ENCODE measurements at regions not wholly inside any gene's neighbourhood (a gene's known extent, or its start where the extent isn't known, plus 50 kb on each side); places are given as distances from the start of the nearest gene placed in this dataset.

DNA sequence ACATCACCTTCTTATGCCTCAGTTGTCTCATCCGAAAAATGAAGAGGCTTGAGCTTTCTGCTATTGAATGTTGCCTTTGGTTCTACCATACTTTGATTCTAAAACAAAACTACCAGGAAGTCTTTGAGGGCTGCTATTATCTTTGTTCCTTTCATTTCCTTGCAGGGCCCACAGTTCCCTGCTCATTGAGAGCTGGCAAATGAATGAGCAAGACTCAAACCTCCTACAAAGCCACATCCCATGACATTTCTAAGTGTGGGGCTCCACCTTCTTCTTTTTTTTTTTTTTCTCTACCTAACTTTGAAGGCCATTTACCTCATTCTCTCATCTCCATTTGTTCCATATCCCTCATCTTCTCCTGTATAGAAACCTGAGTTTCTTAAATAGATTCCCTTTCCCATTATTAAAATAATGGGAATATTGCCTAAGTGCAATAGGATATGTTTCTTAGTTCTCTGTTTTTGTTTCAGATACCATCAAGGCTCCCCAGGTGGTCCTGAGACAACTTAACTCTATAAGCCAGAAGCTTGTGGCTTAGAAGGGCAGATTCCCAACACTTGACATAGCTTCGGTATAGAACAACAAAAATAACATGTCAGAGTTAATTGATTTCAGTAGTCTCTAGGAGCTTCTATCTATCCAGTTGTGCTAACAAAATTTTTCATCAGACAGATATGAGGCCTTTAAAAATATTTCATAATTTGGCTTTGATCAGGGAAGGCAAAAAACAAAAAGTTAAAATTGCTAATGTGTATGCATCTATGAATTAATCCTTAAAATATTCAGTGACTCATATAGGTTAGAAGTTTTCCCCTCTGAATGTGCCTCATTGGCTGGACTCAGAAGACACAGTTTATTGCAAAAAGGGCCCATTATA lies 951.6 kb downstream of the TUSC7 start:
- Histone ChIP-seq H2AFZ (ENCODE audit: low read length) (no peak overlapping the region), H3K4me1 (ENCODE audit: low read length) (no peaks in the 10 kb centered on the region), H3K4me2 (ENCODE audit: low read depth, low read length) (no peak overlapping the region), H4K20me1 (ENCODE audit: insufficient read depth, low read length) (no peaks in the 10 kb centered on the region), H3K9me2 (replicated peaks; ENCODE audit: insufficient read depth, low read length) (no peaks in the 10 kb centered on the region), H3K27ac (ENCODE audit: low read length) (no peak overlapping the region), H3K79me2 (ENCODE audit: low read length) (no peaks in the 10 kb centered on the region), H3K36me3 (replicated peaks; ENCODE audit: insufficient read depth, low read length) (no peaks in the 10 kb centered on the region), H3F3A (ENCODE audit: insufficient read depth, low read length) (no peaks in the 10 kb centered on the region), H3K27me3 (replicated peaks; ENCODE audit: insufficient read depth, low read length) (no peaks in the 10 kb centered on the region), H3K9me3 (replicated peaks; ENCODE audit: insufficient read depth, low read length) (no peaks in the 10 kb centered on the region), H3K9ac (ENCODE audit: low read length) (no peak overlapping the region), H3K4me3 (ENCODE audit: low read length) (no peak overlapping the region)
- no peak for TF ChIP-seq EZH2 (optimal IDR thresholded peaks at IDR 0.05; ENCODE audit: low read depth, low read length)
- no peak for DNase-seq

DNA sequence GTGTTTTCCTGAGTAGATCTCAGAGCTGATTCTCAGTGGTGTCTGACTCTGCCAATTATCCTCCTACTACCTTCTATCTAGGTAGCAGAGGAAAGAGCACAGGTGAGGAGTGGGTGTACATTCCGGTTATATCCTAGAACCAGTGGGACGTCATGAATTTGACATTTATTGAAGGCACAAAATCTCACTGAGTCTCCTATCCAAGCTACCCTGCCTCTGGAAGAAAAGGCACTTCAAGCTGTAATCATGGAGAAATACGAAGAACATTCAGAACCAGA lies 952.2 kb downstream of the TUSC7 start:
- H3F3A ChIP-seq (ENCODE audit: insufficient read depth, low read length): no peaks in the 10 kb centered on the region
- H3K4me2 ChIP-seq (ENCODE audit: low read depth, low read length): no peak overlapping the region
- no peaks in the 10 kb centered on the region for H3K79me2 ChIP-seq (ENCODE audit: low read length)
- no peaks in the 10 kb centered on the region for H3K9me2 ChIP-seq (replicated peaks; ENCODE audit: insufficient read depth, low read length)
- no peaks in the 10 kb centered on the region for H3K36me3 ChIP-seq (replicated peaks; ENCODE audit: insufficient read depth, low read length)
- H3K27ac ChIP-seq (ENCODE audit: low read length): no peak overlapping the region
- no peak for DNase-seq
- TF ChIP-seq EZH2 (optimal IDR thresholded peaks at IDR 0.05; ENCODE audit: low read depth, low read length): no peak
- no peak for TF ChIP-seq EZH2phosphoT487 (IDR thresholded peaks at IDR 0.05; ENCODE audit: low read length)
- no peak for TF ChIP-seq CTCF (IDR thresholded peaks at IDR 0.05; ENCODE audit: low read length)
- H4K20me1 ChIP-seq (ENCODE audit: insufficient read depth, low read length): no peaks in the 10 kb centered on the region
- no peaks in the 10 kb centered on the region for H3K4me1 ChIP-seq (ENCODE audit: low read length)
- no peak overlapping the region for H3K9ac ChIP-seq (ENCODE audit: low read length)
- no peak overlapping the region for H2AFZ ChIP-seq (ENCODE audit: low read length)
- H3K9me3 ChIP-seq (replicated peaks; ENCODE audit: insufficient read depth, low read length): no peaks in the 10 kb centered on the region
- H3K27me3 ChIP-seq (replicated peaks; ENCODE audit: insufficient read depth, low read length): no peaks in the 10 kb centered on the region
- no peak overlapping the region for H3K4me3 ChIP-seq (ENCODE audit: low read length)

DNA sequence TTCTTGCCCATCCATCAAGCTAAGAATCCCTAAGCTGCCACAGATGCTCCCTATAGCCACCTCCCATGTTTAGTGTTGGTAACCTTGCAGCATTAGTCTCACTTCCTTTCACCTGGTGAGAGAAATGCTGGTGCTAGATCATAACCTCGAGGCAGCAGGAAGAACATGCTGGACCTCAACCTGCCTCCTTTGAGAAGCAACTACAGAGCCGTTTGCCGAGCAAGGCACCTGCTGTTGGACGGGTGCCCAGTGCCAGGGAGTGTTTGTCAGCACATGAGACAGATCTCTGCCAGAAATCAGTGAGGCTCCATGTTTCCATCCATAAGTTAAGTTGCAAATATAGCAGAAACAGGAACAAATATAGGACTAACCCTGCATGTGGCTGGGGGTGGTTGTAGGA lies 955.7 kb downstream of the TUSC7 start:
- Histone ChIP-seq H3K36me3 (replicated peaks; ENCODE audit: insufficient read depth, low read length) (no peaks in the 10 kb centered on the region), H3K27ac (ENCODE audit: low read length) (no peak overlapping the region), H3K9me2 (replicated peaks; ENCODE audit: insufficient read depth, low read length) (no peaks in the 10 kb centered on the region), H3K27me3 (replicated peaks; ENCODE audit: insufficient read depth, low read length) (no peaks in the 10 kb centered on the region), H3K4me2 (ENCODE audit: low read depth, low read length) (no peak overlapping the region), H3K9ac (ENCODE audit: low read length) (no peak overlapping the region), H3K4me1 (ENCODE audit: low read length) (no peaks in the 10 kb centered on the region), H3K4me3 (ENCODE audit: low read length) (no peak overlapping the region), H3K9me3 (replicated peaks; ENCODE audit: insufficient read depth, low read length) (no peaks in the 10 kb centered on the region), H3K79me2 (ENCODE audit: low read length) (no peaks in the 10 kb centered on the region), H4K20me1 (ENCODE audit: insufficient read depth, low read length) (no peaks in the 10 kb centered on the region), H3F3A (ENCODE audit: insufficient read depth, low read length) (no peaks in the 10 kb centered on the region), H2AFZ (ENCODE audit: low read length) (no peak overlapping the region)
- peak; percentile 45 for DNase-seq
- TF ChIP-seq EZH2phosphoT487 (IDR thresholded peaks at IDR 0.05; ENCODE audit: low read length): no peak
- no peak for TF ChIP-seq CTCF (IDR thresholded peaks at IDR 0.05; ENCODE audit: low read length)
- no peak for TF ChIP-seq EZH2 (optimal IDR thresholded peaks at IDR 0.05; ENCODE audit: low read depth, low read length)

DNA sequence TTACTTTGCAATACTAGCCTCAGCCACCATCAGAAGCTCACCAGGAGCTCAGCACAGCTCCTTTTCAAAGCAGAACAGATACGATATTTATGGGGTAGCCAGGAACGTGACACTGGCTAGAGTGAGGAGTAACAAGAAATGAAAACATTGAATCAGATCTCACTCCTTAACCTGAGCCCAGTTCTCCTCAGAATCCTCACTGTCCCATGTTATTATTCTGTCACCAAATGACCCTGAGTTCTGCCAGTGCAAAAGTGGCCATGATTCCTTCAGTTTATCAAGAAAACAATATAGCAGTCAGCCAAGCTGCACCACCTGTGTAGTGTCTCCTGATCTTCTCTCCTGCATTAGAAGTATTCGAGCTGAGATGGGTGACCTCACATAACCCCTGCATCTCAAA lies 956.7 kb downstream of the TUSC7 start:
- H3F3A ChIP-seq (ENCODE audit: insufficient read depth, low read length): no peaks in the 10 kb centered on the region
- no peaks in the 10 kb centered on the region for H4K20me1 ChIP-seq (ENCODE audit: insufficient read depth, low read length)
- H3K4me3 ChIP-seq (ENCODE audit: low read length): no peak overlapping the region
- H3K79me2 ChIP-seq (ENCODE audit: low read length): no peaks in the 10 kb centered on the region
- no peak for TF ChIP-seq EZH2 (optimal IDR thresholded peaks at IDR 0.05; ENCODE audit: low read depth, low read length)
- no peak for TF ChIP-seq EZH2phosphoT487 (IDR thresholded peaks at IDR 0.05; ENCODE audit: low read length)
- TF ChIP-seq CTCF (IDR thresholded peaks at IDR 0.05; ENCODE audit: low read length): no peak
- no peak overlapping the region for H3K4me2 ChIP-seq (ENCODE audit: low read depth, low read length)
- no peaks in the 10 kb centered on the region for H3K36me3 ChIP-seq (replicated peaks; ENCODE audit: insufficient read depth, low read length)
- no peaks in the 10 kb centered on the region for H3K9me3 ChIP-seq (replicated peaks; ENCODE audit: insufficient read depth, low read length)
- no peaks in the 10 kb centered on the region for H3K27me3 ChIP-seq (replicated peaks; ENCODE audit: insufficient read depth, low read length)
- H3K9ac ChIP-seq (ENCODE audit: low read length): no peak overlapping the region
- no peaks in the 10 kb centered on the region for H3K9me2 ChIP-seq (replicated peaks; ENCODE audit: insufficient read depth, low read length)
- no peaks in the 10 kb centered on the region for H3K4me1 ChIP-seq (ENCODE audit: low read length)
- DNase-seq: no peak
- no peak overlapping the region for H3K27ac ChIP-seq (ENCODE audit: low read length)
- H2AFZ ChIP-seq (ENCODE audit: low read length): no peak overlapping the region

Measured in MM.1S (cell line).